Thymus (tissue), 11 donors: ENCODE measurements at regions not wholly inside any gene's neighbourhood (a gene's known extent, or its start where the extent isn't known, plus 50 kb on each side); places are given as distances from the start of the nearest gene placed in this dataset.
"Not testable (repeated sequence)": the region's sequence is repeated elsewhere in the genome, so short reads cannot be mapped to it uniquely, and the experiment has no call there.

Experiments
- DNase-seq, 9 donors: peaks; one replicate each; pipeline ENCODE4 v3.0.0-alpha.2; 2013; ENCODE audit warnings: low spot score in 9 of 9, low read depth in 6 of 9, missing footprints in 1 of 9
- H3K27ac ChIP-seq, 2 donors: one replicate each; pipeline ENCODE4 v1.5.1; 2013; ENCODE audit warnings: control low read depth in 1 of 2, low read depth in 1 of 2, low read length in 1 of 2, mild to moderate bottlenecking in 1 of 2, moderate library complexity in 1 of 2
- H3K27me3 ChIP-seq, 2 donors: one replicate each; pipeline ENCODE4 v1.5.1; 2013; ENCODE audit warnings: low read length in 1 of 2; ENCODE audit not compliant: control insufficient read depth in 2 of 2, insufficient read depth in 1 of 2
- H3K36me3 ChIP-seq, 2 donors: one replicate each; pipeline ENCODE4 v1.5.1; 2013; ENCODE audit warnings: low read length in 1 of 2, mild to moderate bottlenecking in 1 of 2, moderate library complexity in 1 of 2; ENCODE audit not compliant: control insufficient read depth in 2 of 2, insufficient read depth in 2 of 2
- H3K4me1 ChIP-seq, 2 donors: one replicate each; pipeline ENCODE4 v1.5.1; 2013; ENCODE audit warnings: low read length in 2 of 2; ENCODE audit not compliant: control insufficient read depth in 2 of 2, insufficient read depth in 2 of 2
- H3K4me3 ChIP-seq, 2 donors: one replicate each; pipeline ENCODE4 v1.5.1; 2013; ENCODE audit warnings: low read length in 2 of 2, control low read depth in 1 of 2, mild to moderate bottlenecking in 1 of 2
- H3K9me3 ChIP-seq, 2 donors: one replicate each; pipeline ENCODE4 v1.5.1; 2013; ENCODE audit warnings: low read length in 1 of 2, mild to moderate bottlenecking in 1 of 2; ENCODE audit not compliant: control insufficient read depth in 2 of 2, insufficient read depth in 1 of 2
- WGBS: extraction: QIAGEN DNeasy Blood & Tissue Kit; methylation state at CpG from one replicate; pipeline ENCODE4 v1.1.7; 2013; 5-methylcytosine and 5-hydroxymethylcytosine counted together
- donor health status: healthy.

GRCh38 chr13:54440853-54441400 is 1412.3 kb downstream of the OLFM4 start:
- not testable (repeated sequence) for H3K36me3 ChIP-seq, H3K4me1 ChIP-seq, DNase-seq, H3K9me3 ChIP-seq, H3K27me3 ChIP-seq, H3K4me3 ChIP-seq, H3K27ac ChIP-seq
- WGBS = 97% methylated on average over 27 of the region's 27 CpGs

GRCh38 chr13:54445453-54445852 is 1416.8 kb downstream of the OLFM4 start:
- no peak overlapping the region for H3K27ac ChIP-seq
- H3K27me3 ChIP-seq = no peaks in the 10 kb centered on the region
- H3K4me3 ChIP-seq = no peak overlapping the region
- WGBS = 94% methylated on average over 3 of the region's 3 CpGs
- DNase-seq = no peak
- no peaks in the 10 kb centered on the region for H3K9me3 ChIP-seq
- H3K4me1 ChIP-seq = no peaks in the 10 kb centered on the region
- H3K36me3 ChIP-seq = no peaks in the 10 kb centered on the region

GRCh38 chr13:54445865-54446264 is 1417.3 kb downstream of the OLFM4 start:
- Histone ChIP-seq H3K27me3 (no peaks in the 10 kb centered on the region), H3K4me3 (no peak overlapping the region), H3K4me1 (no peaks in the 10 kb centered on the region), H3K27ac (no peak overlapping the region), H3K9me3 (no peaks in the 10 kb centered on the region), H3K36me3 (no peaks in the 10 kb centered on the region)
- DNase-seq = no peak

GRCh38 chr13:54449922-54450321 is 1421.3 kb downstream of the OLFM4 start:
- Histone ChIP-seq H3K4me3 (no peak overlapping the region), H3K27me3 (no peaks in the 10 kb centered on the region), H3K27ac (no peak overlapping the region), H3K36me3 (no peaks in the 10 kb centered on the region), H3K4me1 (no peaks in the 10 kb centered on the region), H3K9me3 (no peaks in the 10 kb centered on the region)
- DNase-seq = no peak
- 97% methylated on average over 1 of the region's 1 CpG for WGBS

GRCh38 chr13:54484166-54484565 is 1455.6 kb downstream of the OLFM4 start:
- Histone ChIP-seq H3K4me3 (no peak overlapping the region), H3K4me1 (no peaks in the 10 kb centered on the region), H3K27ac (no peak overlapping the region), H3K9me3 (no peaks in the 10 kb centered on the region), H3K27me3 (no peaks in the 10 kb centered on the region), H3K36me3 (no peaks in the 10 kb centered on the region)
- WGBS = 90% methylated on average over 1 of the region's 1 CpG
- DNase-seq = no peak

- Histone ChIP-seq H3K9me3 (no peaks in the 10 kb centered on the region), H3K27ac (no peak overlapping the region), H3K27me3 (no peaks in the 10 kb centered on the region), H3K4me1 (no peaks in the 10 kb centered on the region), H3K4me3 (no peak overlapping the region), H3K36me3 (no peaks in the 10 kb centered on the region)
- no peak for DNase-seq
- 92% methylated on average over 7 of the region's 7 CpGs for WGBS
Observed at GRCh38 chr13:54486421-54487166, 1458.0 kb downstream of the OLFM4 start.

- Histone ChIP-seq H3K27me3 (no peaks in the 10 kb centered on the region), H3K4me1 (no peaks in the 10 kb centered on the region), H3K9me3 (no peaks in the 10 kb centered on the region), H3K4me3 (no peak overlapping the region), H3K36me3 (no peaks in the 10 kb centered on the region), H3K27ac (no peak overlapping the region)
- 93% methylated on average over 1 of the region's 1 CpG for WGBS
- no peak for DNase-seq
Observed at GRCh38 chr13:54489359-54489758, 1460.7 kb downstream of the OLFM4 start.

GRCh38 chr13:54492995-54493394 is 1464.4 kb downstream of the OLFM4 start:
- H3K36me3 ChIP-seq = no peaks in the 10 kb centered on the region
- 84% methylated on average over 3 of the region's 3 CpGs for WGBS
- H3K4me3 ChIP-seq = no peak overlapping the region
- no peaks in the 10 kb centered on the region for H3K4me1 ChIP-seq
- no peak overlapping the region for H3K27ac ChIP-seq
- DNase-seq = no peak
- no peaks in the 10 kb centered on the region for H3K9me3 ChIP-seq
- H3K27me3 ChIP-seq = no peaks in the 10 kb centered on the region

GRCh38 chr13:54511366-54511765 is 1482.8 kb downstream of the OLFM4 start:
- Histone ChIP-seq H3K9me3 (no peaks in the 10 kb centered on the region), H3K4me1 (no peaks in the 10 kb centered on the region), H3K36me3 (no peaks in the 10 kb centered on the region), H3K27me3 (no peaks in the 10 kb centered on the region), H3K4me3 (no peak overlapping the region), H3K27ac (no peak overlapping the region)
- WGBS = 95% methylated on average over 5 of the region's 5 CpGs
- DNase-seq = no peak
